PC-3 (cell line): ENCODE measurements at regions not wholly inside any gene's neighbourhood (a gene's known extent, or its start where the extent isn't known, plus 50 kb on each side); places are given as distances from the start of the nearest gene placed in this dataset.

ENCODE experiments used
- EZH2 ChIP-seq: fragments of 300-600 bp; sonication (generic); IDR thresholded peaks from one replicate; pipeline ENCODE4 v1.6.1; 2017; ENCODE audit warnings: antibody characterized with exemption, mild to moderate bottlenecking, low read length; ENCODE audit not compliant: unreplicated experiment
- TF ChIP-seq, protein P1 (sequence below): fragments of 300-600 bp; sonication (generic); conservative IDR thresholded peaks from 2 replicates; pipeline ENCODE4 v1.5.1; 2017; ENCODE audit warnings: antibody characterized with exemption, low read depth, mild to moderate bottlenecking, low read length

DNA sequence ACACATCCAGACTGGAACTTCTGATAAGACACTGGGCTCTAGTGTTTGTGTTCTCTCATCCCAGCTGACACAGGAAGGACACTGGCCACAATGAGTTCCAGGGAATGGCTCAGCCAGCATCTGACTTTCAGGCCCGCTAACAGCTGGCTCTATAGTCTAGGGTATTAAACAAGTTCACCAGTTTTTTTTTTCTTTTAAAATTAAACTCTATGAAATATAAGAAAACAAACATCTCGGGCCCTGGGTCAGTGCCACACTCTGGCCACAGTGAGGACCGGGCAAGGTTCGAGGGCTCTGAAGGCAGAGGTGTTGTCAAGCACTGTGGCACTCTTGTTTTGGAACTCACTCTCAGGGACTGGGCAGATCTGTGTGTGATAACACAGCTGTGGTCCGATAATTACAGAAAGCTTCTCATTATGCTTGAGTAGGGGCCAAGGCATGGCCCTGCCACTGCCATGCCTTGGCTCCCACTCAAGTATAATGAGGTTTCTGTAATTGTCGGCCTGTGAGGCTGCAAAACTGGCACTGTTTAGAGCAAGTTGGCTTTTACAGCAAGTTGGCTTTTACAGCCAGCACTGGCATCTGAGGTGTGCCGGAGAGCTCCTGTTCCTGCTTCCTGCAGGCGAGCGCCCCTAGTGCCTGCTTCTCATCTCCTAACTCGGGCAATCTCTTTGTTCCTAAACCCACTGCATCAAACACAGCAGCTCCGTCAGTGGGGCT is 62.8 kb downstream of the PPP1R2C start:
- TF ChIP-seq, protein P1, sequence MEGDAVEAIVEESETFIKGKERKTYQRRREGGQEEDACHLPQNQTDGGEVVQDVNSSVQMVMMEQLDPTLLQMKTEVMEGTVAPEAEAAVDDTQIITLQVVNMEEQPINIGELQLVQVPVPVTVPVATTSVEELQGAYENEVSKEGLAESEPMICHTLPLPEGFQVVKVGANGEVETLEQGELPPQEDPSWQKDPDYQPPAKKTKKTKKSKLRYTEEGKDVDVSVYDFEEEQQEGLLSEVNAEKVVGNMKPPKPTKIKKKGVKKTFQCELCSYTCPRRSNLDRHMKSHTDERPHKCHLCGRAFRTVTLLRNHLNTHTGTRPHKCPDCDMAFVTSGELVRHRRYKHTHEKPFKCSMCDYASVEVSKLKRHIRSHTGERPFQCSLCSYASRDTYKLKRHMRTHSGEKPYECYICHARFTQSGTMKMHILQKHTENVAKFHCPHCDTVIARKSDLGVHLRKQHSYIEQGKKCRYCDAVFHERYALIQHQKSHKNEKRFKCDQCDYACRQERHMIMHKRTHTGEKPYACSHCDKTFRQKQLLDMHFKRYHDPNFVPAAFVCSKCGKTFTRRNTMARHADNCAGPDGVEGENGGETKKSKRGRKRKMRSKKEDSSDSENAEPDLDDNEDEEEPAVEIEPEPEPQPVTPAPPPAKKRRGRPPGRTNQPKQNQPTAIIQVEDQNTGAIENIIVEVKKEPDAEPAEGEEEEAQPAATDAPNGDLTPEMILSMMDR = peak; percentile 61
- no peak for TF ChIP-seq EZH2
